ENCODE measurements at regions not wholly inside any gene's neighbourhood (a gene's known extent, or its start where the extent isn't known, plus 50 kb on each side); places are given as distances from the start of the nearest gene placed in this dataset.

- Mint-ChIP-seq H3K27me3 (ENCODE audit: insufficient read depth, low read depth, poor library complexity) (no peaks in the 10 kb centered on the region), H3K36me3 (ENCODE audit: low read depth) (no peaks in the 10 kb centered on the region), H3K4me3 (no peak overlapping the region), H3K4me1 (no peaks in the 10 kb centered on the region), H3K27ac (no peak overlapping the region), H3K9me3 (no peaks in the 10 kb centered on the region)
- no peaks in the 10 kb centered on the region for H3K27me3 ChIP-seq (ENCODE audit: insufficient read depth)
- no peak overlapping the region for H2AFZ ChIP-seq
- no peaks in the 10 kb centered on the region for H3K9me2 ChIP-seq (ENCODE audit: insufficient read depth)
- no peak for ATAC-seq
- H3K4me2 ChIP-seq = no peak overlapping the region
- H4K20me1 ChIP-seq (replicated peaks; ENCODE audit: insufficient read depth) = no peaks in the 10 kb centered on the region
- peak; percentile 31 for DNase-seq (ENCODE audit: low spot score)
- H3K36me3 ChIP-seq (ENCODE audit: insufficient read depth) = no peaks in the 10 kb centered on the region
- H3K79me2 ChIP-seq (replicated peaks; ENCODE audit: insufficient read depth) = no peaks in the 10 kb centered on the region
- H3K4me3 ChIP-seq = no peak overlapping the region
- no peak overlapping the region for H3K27ac ChIP-seq (ENCODE audit: low read depth)
- TF ChIP-seq ZNF114 (CRISPR knock-in tag; IDR thresholded peaks at IDR 0.05) (no peak), EZH2 (IDR thresholded peaks at IDR 0.05; ENCODE audit: low read depth, unreplicated experiment) (no peak)
- no peaks in the 10 kb centered on the region for H3F3A ChIP-seq (replicated peaks; ENCODE audit: low read depth)
- H3K4me1 ChIP-seq (ENCODE audit: insufficient read depth) = no peaks in the 10 kb centered on the region; the same call in 1 of the 2 replicates
Observed at GRCh38 chr12:74328623-74329022, 209.0 kb upstream of the ATXN7L3B start.

GRCh38 chr12:74334780-74335179 lies 202.9 kb upstream of the ATXN7L3B start:
- no peaks in the 10 kb centered on the region for H3K9me3 Mint-ChIP-seq
- DNase-seq (ENCODE audit: low spot score) = peak; percentile 10
- H3K4me1 Mint-ChIP-seq = peaks cover 5% of the 10 kb centered on the region; the same call in 2 of the 3 replicates
- no peaks in the 10 kb centered on the region for H3K79me2 ChIP-seq (replicated peaks; ENCODE audit: insufficient read depth)
- H3K36me3 Mint-ChIP-seq (ENCODE audit: low read depth) = no peaks in the 10 kb centered on the region
- H3K4me3 Mint-ChIP-seq = no peak overlapping the region
- H3K4me3 ChIP-seq = no peak overlapping the region
- no peaks in the 10 kb centered on the region for H3K36me3 ChIP-seq (ENCODE audit: insufficient read depth)
- no peak overlapping the region for H2AFZ ChIP-seq
- H3K27me3 Mint-ChIP-seq (ENCODE audit: insufficient read depth, low read depth, poor library complexity) = no peaks in the 10 kb centered on the region
- no peaks in the 10 kb centered on the region for H4K20me1 ChIP-seq (replicated peaks; ENCODE audit: insufficient read depth)
- peak overlapping the region; percentile 41; the same call in 1 of the 2 replicates for H3K4me2 ChIP-seq
- no peak overlapping the region for H3K27ac ChIP-seq (ENCODE audit: low read depth)
- H3K4me1 ChIP-seq (ENCODE audit: insufficient read depth) = peaks cover 6% of the 10 kb centered on the region; the same call in 1 of the 2 replicates
- H3K9me2 ChIP-seq (ENCODE audit: insufficient read depth) = no peaks in the 10 kb centered on the region
- no peaks in the 10 kb centered on the region for H3F3A ChIP-seq (replicated peaks; ENCODE audit: low read depth)
- no peak for ATAC-seq
- no peak overlapping the region for H3K27ac Mint-ChIP-seq
- no peaks in the 10 kb centered on the region for H3K27me3 ChIP-seq (ENCODE audit: insufficient read depth)
- TF ChIP-seq NANOG (IDR thresholded peaks at IDR 0.05; ENCODE audit: borderline replicate concordance) (no peak), ZNF462 (CRISPR knock-in tag; IDR thresholded peaks at IDR 0.05) (no peak), ETS1 (IDR thresholded peaks at IDR 0.05) (no peak), CTCF (conservative IDR thresholded peaks at IDR 0.05; ENCODE audit: low read depth in 2 of 2) (no peak), ZNF331 (CRISPR knock-in tag; IDR thresholded peaks at IDR 0.05; ENCODE audit: low read depth) (no peak), CREB1 (CRISPR knock-in tag; IDR thresholded peaks at IDR 0.05; ENCODE audit: low read depth) (no peak), JUNB (IDR thresholded peaks at IDR 0.05; ENCODE audit: unreplicated experiment) (no peak), REST (IDR thresholded peaks at IDR 0.05; ENCODE audit: unreplicated experiment) (no peak), EZH2 (IDR thresholded peaks at IDR 0.05; ENCODE audit: low read depth, unreplicated experiment) (no peak)

Data from GM23338 (cell line).